ENCODE measurements at regions not wholly inside any gene's neighbourhood (a gene's known extent, or its start where the extent isn't known, plus 50 kb on each side); places are given as distances from the start of the nearest gene placed in this dataset.

DNA sequence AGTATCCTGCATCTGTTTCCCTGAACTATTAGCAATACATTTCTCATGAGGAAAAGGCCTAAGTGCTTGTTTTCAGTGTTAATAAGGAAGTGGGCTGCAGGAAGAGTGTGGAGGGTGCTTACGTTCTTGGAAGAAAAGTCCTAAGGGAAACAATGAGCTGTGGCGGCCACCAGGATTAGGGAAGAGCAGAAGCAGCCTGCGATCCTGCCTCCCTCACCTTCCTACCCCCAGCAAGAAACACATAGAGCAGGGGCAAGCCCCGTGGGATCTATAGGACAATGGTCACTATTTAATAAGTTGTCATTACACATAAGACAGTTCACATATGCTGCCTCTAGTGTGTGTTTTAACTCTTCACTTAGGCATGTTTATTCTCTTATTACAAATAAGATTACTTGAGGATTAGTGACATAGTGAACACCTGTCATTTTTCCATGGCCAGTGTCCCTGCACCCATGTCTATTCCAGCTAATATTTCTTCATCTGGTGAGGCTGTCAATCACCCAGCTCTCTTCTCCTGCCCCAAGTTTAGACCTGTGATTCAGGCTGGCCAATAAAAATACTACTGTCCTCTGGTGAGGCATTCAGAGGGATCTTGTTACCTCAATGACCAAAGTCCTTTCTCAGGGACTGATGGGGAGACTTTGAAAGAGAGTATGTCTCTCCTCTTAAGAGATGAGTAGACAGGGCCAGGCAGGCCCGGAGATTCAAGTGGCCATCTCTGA, 510.9 kb upstream of the CELF4 start:
- DNase-seq: no peak

DNA sequence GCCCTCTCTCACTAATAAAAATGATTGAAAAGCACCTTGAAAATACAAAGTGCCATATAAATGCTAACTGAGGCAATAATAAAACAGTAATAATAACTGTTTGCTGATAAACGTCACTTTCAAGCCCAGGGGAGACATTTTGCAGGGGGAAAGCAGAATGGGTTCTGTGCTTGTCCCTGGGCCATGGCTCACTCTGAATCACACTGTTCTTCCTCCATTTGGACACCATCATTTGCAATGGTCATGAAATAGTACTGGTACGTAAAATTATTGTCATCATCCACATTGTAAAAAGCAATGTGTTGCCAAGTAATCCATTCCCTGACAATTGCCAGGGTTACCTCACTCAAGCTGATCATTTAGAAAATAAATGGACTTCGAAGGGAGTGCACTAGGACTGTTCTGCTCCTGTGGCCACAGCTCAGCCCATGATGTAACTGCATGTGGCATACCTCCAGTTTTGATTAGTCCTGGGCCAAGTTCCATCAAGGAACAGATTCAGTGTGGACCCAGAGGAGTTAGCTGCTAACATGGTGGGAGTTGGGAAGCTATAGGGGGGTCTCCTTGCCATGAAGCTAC, 508.8 kb upstream of the CELF4 start:
- no peak for DNase-seq

DNA sequence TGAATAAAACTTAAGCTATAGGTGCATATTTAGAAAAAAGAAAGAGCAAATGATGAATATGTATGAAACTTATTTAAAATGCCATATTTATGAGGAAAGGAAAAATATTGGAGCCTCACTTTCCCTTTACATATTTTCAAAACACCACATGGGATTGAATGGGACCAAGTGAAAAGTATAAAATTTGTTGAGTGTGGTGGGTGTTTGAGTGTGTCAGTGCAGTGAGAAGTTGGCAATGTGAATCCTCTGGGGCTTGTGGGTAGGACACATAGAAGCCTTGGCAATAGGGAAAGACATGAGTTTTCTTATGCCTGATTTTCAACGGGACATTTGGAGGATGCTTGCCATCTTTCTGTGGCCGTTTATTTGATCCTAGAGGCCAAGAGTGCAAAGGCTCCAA, 502.2 kb upstream of the CELF4 start:
- DNase-seq: no peak

DNA sequence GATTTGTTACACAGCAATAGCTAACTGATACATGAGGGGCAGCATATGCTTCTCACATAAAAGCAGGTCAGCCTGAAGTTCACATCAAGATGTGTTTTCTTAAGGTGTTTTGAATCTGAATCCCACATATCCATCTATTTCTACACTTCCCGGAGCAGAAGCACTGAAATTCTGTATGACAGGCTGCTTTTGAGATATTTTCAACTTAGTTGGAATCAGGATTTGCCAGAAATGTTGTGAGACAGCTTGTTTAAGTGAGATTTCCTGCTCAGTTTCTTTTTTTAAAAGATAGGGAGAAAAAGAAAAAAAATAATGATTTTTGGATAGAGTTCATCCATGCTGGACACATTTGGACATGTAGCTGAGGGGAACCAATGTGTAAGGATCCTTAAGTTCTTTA, 501.5 kb upstream of the CELF4 start:
- DNase-seq: no peak

DNA sequence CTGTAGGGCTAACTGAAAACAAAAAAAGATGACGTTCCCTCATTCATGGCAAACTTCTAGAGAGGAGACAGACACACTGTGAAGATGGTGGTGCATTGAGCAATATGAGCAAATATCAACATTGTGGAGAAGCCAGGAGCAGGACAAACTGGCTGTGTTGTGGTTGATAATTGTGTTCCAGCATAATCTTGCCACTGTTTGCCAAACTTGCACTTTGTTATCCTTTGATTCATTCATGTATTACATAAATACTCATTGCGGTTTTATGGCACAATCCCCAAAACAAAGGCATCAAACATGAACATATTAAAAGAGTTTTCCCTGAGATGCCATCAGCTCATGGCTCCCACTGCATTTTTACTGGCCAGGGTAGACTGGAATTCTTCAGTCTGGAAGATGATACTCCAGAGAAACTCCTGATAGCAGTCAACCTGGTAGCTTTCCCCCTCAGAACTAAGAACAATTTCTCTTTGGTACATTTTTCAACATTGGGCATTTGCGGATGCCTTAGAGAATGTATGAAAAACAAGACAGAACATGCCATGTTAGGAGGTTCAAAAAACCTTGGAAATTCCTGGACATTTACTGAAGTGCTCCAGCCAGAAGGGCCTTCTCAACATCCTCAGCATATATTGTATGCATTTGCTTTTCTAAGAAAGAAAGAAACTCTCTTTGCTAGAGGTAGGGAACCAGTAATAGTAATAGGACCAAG, 487.4 kb upstream of the CELF4 start:
- DNase-seq: no peak

DNA sequence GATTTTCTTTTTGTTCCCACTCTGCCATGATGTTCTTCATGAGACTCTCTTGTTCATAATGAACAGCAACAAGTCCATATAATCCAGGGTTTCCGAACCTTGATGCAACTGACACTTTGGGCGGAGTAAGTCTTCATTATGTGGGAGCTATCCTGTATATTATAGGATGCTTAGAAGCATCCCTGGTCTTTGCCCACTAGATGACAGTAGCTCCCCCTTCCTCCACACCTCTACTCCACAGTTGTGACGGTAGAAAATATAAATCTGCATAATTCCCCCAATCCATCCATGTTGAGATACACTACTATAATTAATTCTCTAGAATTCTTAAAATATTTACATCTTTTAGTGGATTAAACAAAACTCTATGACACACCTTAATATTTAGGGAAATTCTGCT, 482.2 kb upstream of the CELF4 start:
- no peak for DNase-seq

DNA sequence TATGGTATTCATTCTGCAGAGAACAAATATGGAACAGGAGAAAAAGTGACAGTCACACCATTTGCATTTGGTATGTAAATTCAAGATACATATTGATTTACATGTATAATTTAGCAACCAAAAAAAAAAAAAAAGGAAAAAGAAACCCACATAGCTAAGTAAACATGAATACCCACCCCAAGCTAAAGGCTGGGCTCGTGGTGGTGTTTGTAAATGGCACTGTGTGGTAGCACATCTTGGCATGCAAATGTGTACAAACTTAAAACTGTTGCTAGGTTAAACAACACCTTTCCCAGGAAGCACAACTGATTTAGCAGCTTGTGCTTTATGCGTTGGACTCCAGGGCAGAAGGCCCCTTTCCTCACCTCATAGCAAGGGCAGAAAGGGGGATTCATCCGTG, 481.1 kb upstream of the CELF4 start:
- no peak for DNase-seq

DNA sequence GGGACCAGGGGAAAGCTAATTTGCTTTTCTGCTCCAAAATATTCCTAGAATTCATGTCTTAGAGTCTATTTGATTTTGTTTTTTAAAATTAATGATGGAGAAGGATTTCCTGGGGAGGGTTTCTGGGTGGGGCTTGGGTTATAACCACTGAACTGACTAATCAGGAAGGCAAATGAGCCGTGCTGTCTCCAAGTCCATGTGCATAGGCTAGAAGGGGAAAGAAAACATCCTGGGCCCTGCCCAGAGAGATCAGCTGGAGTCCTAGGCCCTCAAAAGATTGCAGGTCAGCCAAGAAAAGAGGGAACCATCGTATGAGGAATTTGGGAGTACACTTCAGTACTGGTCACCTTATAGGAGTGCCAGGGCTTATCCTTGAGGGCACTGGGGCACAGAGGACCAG, 480.2 kb upstream of the CELF4 start:
- DNase-seq: no peak

DNA sequence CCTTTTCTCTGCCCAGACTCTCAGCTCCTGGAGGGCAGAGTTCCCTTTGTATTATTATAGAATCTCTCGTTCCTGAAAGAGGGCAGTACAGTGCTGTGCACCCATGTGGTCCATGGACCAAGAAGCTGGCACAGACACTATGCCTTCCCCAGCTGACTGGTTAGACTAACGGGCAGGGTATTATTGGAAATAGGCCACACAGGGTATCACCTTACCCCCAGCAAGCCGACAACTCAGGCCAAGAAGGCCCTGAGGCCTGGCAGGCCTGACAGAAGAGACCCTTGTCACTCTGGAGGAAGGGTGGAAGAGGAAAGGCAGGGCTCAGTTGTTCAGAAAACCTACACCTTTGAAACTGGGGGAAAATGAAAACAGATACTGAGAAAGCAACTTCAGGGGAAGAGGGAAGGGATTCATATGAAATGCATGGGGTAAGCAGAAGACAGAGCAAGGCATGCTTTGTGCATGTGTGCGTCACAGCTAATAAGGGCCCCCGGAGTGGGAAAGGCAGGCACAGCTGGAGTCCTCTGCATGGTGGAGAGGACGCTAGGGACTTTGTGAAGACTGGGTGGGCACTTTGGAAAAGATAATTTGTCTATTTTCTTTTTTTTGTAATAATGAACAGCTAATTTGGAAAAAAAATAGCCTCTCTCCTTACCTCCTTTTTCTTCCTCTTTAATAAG, 476.8 kb upstream of the CELF4 start:
- no peak for DNase-seq

DNA sequence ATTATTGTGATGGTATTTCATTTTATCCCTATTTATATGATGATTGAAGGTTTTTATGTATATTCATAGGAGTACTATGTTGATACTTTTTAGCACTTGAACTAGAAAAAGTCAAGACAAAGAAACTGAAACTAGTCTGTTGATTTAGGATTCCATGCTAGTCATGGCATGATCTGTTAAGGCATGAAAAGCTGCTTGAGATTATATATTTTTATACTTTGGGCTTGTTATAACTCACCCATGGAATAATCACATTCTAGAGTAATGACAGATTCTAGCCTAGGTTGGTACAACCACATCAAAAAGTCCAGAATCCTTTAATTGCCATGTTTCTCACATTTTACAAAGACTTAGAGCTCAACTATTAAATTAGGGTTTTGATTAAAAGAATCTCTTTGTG, 472.6 kb upstream of the CELF4 start:
- no peak for DNase-seq

DNA sequence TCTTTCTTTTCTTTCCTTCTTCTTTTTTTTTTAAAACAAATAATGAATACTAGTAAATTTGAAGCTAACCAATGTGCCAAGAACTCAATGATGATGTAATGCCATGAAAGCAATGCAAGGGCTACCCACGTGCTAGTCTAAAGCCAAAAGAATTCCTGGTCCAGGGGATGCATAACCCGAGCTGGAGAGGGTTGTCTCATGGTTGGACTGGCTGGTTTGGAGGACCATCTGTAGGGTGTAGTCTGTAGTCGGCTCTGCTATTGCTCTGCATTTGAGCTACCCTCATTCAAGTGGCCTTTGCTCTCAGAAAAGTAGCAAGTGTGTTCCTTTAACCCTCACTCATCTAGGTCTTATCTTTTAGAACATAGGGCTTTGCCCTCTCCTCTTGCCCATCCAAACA, 469.6 kb upstream of the CELF4 start:
- DNase-seq: no peak

DNA sequence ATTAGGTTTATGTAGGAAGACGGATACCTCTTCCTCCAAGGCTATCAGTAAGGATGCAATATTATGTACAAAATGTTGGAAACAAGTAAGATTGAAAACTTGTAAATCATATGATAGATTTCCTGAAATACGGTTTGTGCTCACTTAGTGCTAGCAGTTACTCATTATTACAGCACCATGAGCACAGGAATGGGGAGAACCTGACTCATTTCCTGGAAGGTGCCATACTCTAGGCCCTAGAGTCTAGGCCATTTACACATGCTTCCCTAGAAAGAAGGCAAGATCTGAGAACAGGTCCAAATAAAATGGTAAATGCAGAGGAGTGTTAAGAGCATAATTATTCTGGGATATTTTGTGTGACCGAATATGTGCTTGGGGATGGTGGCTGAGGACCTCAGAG, 467.7 kb upstream of the CELF4 start:
- DNase-seq: no peak

DNA sequence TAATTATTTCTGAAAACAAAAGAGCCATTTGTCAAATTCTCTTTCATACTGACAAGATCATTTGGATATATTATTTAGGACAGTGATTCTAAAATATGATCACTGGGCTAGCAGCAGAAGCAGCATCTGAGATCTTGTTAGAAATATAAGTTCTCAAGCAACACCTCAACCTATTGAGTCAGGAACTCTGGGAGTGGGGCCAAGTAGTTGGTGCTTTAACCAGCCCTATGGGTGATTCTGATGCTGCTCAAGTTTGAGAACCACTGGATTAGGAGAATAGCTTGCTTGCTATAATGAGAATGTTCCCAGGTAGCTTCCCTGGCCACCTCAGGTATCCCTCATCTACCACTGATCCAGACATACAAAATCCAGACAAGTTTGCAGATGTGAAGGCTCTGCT, 466.9 kb upstream of the CELF4 start:
- DNase-seq: no peak

DNA sequence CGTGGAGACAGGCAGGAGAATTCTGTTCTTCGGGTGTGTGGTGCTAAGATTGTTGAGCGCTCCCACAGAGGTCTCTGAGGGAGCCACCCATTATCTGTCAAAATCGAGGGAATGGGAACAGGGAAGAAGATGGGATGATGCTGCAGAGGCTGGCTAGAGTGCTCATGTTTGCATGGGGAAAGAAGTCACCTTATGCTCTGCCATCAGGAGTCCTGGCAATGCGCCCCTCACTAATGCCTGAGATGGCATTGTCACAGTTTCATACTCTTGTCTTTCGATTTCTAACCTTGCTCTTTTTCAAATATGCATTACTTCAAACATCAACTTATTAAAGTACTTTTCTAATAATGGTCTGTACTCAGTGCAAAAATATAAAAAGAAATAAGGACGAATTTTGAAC, 463.3 kb upstream of the CELF4 start:
- no peak for DNase-seq

DNA sequence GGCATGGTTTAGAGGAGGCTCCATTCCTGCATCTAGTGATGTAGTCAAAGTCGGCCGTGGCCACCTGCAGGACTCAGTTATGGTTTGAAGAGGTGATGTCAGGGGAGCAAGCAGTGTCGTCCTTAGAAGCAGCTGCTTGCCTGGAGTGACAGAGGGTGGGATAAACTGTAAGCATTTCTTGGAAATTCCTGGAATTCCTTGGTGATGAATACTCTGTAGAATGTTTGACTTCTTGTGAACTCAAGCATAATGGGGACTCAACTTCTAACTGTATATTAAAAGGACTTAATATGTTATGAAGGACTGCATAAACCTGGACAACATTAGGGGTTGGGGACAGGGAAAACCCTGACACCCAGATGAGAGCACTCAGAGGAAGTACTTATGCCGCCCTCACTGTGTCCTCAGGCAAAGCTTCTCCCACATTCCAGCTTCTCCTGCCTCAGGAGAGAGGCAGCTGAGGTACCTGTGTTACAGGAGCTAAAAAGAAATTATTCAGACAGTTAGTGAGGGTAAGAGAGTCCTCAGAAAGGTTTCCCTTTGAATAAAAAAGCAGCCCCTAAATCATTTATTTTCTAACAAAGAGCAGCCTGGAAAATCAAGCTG, 459.9 kb upstream of the CELF4 start:
- DNase-seq: no peak

DNA sequence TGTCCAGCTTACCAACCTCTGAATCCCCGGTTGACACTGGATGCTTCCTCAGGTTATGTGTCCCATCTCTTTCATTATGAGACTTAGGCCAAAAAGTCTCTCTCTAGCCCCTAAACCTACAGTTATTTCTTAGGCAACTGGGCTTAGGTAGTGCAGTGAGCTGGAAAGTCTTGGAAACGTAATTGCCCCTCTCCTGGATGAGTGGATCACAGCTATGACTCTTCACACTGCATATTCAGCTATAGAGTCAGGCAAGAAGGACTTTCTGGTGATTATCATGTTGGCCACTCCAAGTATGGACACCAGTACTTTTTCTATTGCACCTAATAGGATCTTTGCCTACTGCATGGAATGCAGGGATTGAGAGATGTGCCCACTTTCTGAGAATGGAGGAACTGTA, 458.3 kb upstream of the CELF4 start:
- DNase-seq: no peak

DNA sequence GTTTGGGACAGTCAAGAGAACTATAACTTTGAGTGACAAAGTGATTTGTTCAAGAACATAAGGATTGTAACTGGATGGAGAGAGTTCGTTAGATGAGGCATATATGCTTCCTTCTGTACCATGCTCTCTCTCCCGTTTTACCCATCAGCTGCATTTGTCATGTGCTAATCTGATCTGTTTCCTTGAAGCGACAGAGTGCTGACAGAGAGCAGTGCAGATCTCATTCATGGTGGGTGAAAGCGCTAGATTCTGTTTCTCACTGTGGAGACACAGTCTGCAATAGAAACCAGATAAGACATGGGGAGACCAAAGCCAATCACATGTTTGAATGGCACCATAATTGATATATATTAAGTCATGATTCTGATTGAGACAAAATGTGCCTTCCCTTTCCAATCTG, 456.6 kb upstream of the CELF4 start:
- DNase-seq: no peak

DNA sequence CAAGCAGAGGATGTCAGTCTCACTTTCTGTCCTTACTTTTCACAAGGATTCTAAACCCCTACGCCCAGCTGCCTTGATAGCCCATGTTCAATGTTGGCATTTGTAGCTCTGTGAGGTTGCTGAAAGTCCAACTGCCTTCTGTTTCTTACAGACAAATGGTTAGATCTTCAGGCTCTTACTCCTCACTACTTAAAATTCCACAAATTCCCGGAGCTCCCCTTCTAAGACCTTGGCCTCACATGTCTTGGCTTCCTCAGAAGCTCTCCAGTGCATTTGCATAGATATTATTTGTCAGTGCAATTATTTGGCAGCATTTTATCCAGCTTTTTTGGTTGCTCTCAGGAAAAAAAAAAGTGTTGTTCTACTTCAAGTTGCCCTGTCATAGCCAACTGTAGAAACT, 453.7 kb upstream of the CELF4 start:
- DNase-seq: no peak

DNA sequence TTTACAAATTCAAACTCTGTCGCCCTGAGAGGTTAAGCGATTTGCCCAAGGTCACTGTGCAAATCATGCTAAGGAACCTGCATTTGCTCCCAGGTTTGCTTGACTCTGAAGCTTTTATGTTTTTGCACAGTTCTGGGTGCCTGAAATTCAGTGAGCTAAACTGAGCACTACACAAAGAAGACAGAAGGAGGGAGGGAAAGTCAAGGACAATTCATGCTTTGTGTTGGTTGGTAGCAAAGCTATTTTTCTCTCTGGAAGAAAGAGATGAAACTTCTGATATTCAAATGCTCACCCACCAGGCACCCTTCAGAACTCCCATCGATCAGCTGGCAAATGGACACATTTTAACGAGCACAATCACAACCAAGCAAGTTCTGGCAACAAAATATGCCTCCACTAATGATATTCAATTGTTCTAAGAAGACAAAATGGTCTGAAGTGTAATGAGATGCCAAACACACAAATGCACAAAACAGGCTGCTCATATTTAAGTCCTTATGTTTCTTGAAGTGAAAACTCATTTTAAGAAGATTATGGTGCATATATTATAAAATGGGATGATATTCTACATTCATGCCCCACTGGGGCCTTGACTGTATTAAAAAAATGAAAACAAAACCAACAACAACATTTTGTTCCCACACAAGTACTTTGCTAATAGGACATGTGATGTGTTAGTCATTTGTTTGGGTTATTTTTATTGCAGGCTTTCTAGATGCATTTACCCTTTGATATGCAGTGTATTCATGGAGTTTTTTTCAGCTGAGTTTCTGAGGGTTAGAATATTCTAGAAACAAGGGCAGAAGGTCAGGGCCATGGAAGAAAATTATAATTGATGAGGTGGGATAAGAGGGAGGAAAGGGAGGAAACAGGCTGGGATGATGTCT, 445.6 kb upstream of the CELF4 start:
- no peak for DNase-seq

DNA sequence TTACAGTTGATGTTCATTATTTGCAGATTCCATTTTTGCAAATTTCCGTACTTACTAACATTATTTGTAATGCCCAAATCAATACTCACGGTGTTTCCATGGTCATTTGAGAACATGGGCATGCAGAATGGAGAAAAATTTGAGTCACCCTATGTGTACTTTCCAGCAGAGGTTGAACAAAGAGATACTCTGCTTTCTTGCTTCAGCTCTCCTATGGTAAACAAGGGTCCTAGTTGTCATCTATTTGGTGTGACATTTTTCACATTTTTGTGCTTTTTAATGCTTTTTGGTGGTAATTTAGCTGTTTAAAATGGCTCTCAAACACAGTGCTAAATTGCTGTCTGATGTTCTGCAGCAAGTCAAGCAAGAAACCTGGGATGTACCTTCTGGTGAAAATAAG, 444.4 kb upstream of the CELF4 start:
- DNase-seq: no peak

DNA sequence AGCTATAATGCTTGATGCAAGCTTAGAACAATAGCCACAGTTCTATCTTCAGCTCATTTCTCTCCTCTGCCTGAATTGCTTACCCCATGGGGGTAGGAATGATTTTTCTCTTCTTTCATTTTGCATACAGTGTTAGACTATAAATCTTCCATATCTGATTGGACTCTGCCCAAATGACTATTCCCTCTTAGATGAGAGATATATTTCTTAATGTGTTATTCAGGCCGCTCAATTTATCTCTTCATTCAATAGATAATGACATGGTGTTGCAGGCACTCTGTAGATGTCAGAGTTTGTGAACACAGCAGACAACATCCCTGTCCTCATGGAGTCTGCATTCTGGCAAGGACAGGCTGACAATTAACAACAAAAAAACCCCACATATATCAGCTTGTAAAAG, 443.7 kb upstream of the CELF4 start:
- DNase-seq: no peak

DNA sequence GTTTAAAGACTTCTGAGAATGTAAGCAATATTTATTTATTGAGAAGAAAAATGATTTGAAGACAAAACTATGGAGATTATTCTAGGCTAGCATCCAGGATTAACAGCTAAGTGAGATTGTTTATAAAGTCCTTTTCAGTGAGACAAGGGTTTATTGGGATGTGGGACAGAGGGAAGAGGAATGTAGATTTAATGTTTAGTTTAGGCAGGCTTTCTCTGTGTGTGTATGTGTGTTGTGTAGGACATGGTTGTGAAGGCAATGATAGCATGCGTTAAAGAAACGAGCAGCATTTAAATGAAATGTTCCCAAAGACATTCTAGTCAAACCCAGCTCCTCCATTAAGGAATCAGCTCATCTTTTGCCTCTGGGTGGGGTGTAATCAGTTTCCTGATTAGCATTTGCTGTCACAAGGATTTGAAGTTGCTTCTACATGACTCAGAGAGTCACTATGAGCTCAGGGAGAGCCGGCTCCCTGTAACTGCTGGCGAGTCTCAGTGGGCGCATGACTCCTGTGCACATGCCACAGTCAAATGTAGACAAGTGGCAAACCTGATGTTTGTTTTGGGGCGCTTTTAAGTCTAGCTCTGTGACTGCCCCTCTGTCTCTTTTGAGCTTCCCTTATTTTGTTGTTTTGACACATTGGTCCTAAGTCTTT, 442.2 kb upstream of the CELF4 start:
- DNase-seq: no peak
